ENCODE measurements at regions not wholly inside any gene's neighbourhood (a gene's known extent, or its start where the extent isn't known, plus 50 kb on each side); places are given as distances from the start of the nearest gene placed in this dataset.

- no peak for DNase-seq
- Histone ChIP-seq H3K4me3 (ENCODE audit: insufficient read depth, low read depth, low read length) (no peak overlapping the region), H3K9ac (ENCODE audit: low read depth, low read length) (no peak overlapping the region), H2BK15ac (ENCODE audit: low read depth, low read length) (no peak overlapping the region), H3K27me3 (ENCODE audit: control insufficient read depth, insufficient read depth, low read length) (no peaks in the 10 kb centered on the region; the same call in none of the 2 replicates), H3K4me2 (ENCODE audit: low read depth, low read length) (no peak overlapping the region), H4K20me1 (ENCODE audit: insufficient read depth, low read length) (no peaks in the 10 kb centered on the region), H3K9me1 (ENCODE audit: insufficient read depth, low read length) (no peaks in the 10 kb centered on the region), H3K36me3 (ENCODE audit: control insufficient read depth, insufficient read depth, low read length) (no peaks in the 10 kb centered on the region), H3K18ac (ENCODE audit: low read depth, low read length) (no peak overlapping the region), H2AK9ac (replicated peaks; ENCODE audit: low read depth, low read length, poor library complexity) (no peak overlapping the region), H2BK20ac (ENCODE audit: low read depth, low read length) (no peak overlapping the region), H3K4ac (ENCODE audit: low read depth, low read length) (no peak overlapping the region), H2AFZ (replicated peaks; ENCODE audit: low read length, poor library complexity) (no peak overlapping the region), H2BK120ac (ENCODE audit: low read depth, low read length) (no peak overlapping the region), H3K14ac (replicated peaks; ENCODE audit: low read depth, low read length) (no peak overlapping the region), H4K91ac (ENCODE audit: insufficient read depth, low read depth, low read length) (no peak overlapping the region), H3K4me1 (ENCODE audit: control insufficient read depth, insufficient read depth, low read length) (no peaks in the 10 kb centered on the region), H3K9me3 (ENCODE audit: control insufficient read depth, insufficient read depth, low read length) (no peaks in the 10 kb centered on the region), H4K8ac (ENCODE audit: low read depth in 2 of 2, low read length in 2 of 2) (no peak overlapping the region), H3K56ac (ENCODE audit: extremely low read depth, insufficient read depth, low read length) (no peak overlapping the region), H2AK5ac (ENCODE audit: low read depth, low read length) (no peak overlapping the region), H3K23ac (ENCODE audit: low read depth, low read length) (no peak overlapping the region), H2BK5ac (ENCODE audit: low read depth, low read length, poor library complexity, severe bottlenecking) (no peak overlapping the region), H3K27ac (ENCODE audit: insufficient read depth, low read length) (no peak overlapping the region), H3K79me1 (ENCODE audit: low read depth in 1 of 2, low read length in 2 of 2) (no peaks in the 10 kb centered on the region), H4K5ac (ENCODE audit: low read depth, low read length) (no peak overlapping the region)
- intact Hi-C loops (cut with micrococcal nuclease) (no loop called here), in situ Hi-C loops (cut with MboI; ENCODE audit: low sequenced_read_pairs) (no loop called here), dilution Hi-C loops (cut with HindIII; ENCODE audit: low sequenced_read_pairs, unreplicated experiment) (no loop called here)
- CTCF ChIA-PET = no interaction called here
- no peak for ATAC-seq (ENCODE audit: low read depth)
- POLR2A ChIA-PET (ENCODE audit: unreplicated experiment) = no interaction called here
- TF ChIP-seq CHD1 (IDR thresholded peaks at IDR 0.05; ENCODE audit: low read depth, low read length) = no peak
- TF ChIP-seq MAZ (IDR thresholded peaks at IDR 0.05; ENCODE audit: borderline replicate concordance, low read depth, low read length) = no peak
- no peak for TF ChIP-seq SMC3 (IDR thresholded peaks at IDR 0.05; ENCODE audit: low read depth, low read length)
- no peak for TF ChIP-seq POLR2A (IDR thresholded peaks at IDR 0.05; ENCODE audit: low read depth, low read length)
- no peak for TF ChIP-seq BHLHE40 (IDR thresholded peaks at IDR 0.05; ENCODE audit: low read depth, low read length)
- TF ChIP-seq CEBPB (IDR thresholded peaks at IDR 0.05; ENCODE audit: low read depth, low read length) = no peak
- no peak for TF ChIP-seq RAD21 (IDR thresholded peaks at IDR 0.05; ENCODE audit: low read length)
- no peak for TF ChIP-seq CTCF (conservative IDR thresholded peaks at IDR 0.05; ENCODE audit: low read depth, low read length)
- no peak for TF ChIP-seq MAFK (IDR thresholded peaks at IDR 0.05; ENCODE audit: low read depth, low read length)
- TF ChIP-seq USF2 (IDR thresholded peaks at IDR 0.05; ENCODE audit: low read depth, low read length) = no peak
- no peak for TF ChIP-seq FOS (IDR thresholded peaks at IDR 0.05; ENCODE audit: low read depth, low read length)
- TF ChIP-seq RFX5 (IDR thresholded peaks at IDR 0.05; ENCODE audit: low read depth, low read length) = no peak
- no peak for TF ChIP-seq RCOR1 (IDR thresholded peaks at IDR 0.05; ENCODE audit: insufficient replicate concordance, low read length)
- TF ChIP-seq NFE2L2 (IDR thresholded peaks at IDR 0.05; ENCODE audit: low read depth, low read length) = no peak
- TF ChIP-seq ELK1 (IDR thresholded peaks at IDR 0.05; ENCODE audit: borderline replicate concordance, low read depth, low read length) = no peak
- no peak for TF ChIP-seq MXI1 (IDR thresholded peaks at IDR 0.05; ENCODE audit: borderline replicate concordance, low read depth, low read length)
- BruUV-seq (replicated peaks) = no TSS peak
Observed at GRCh38 chr20:11492846-11493245, 424.8 kb upstream of the BTBD3 start.
